ENCODE measurements at regions not wholly inside any gene's neighbourhood (a gene's known extent, or its start where the extent isn't known, plus 50 kb on each side); places are given as distances from the start of the nearest gene placed in this dataset.

- Histone ChIP-seq H3K36me3 (ENCODE audit: insufficient read depth, low read length) (no peaks in the 10 kb centered on the region), H3K4me2 (ENCODE audit: low read length) (no peak overlapping the region), H4K20me1 (ENCODE audit: insufficient read depth, low read length) (no peaks in the 10 kb centered on the region), H3K4me3 (ENCODE audit: insufficient read depth, low read depth, low read length) (no peak overlapping the region), H2AFZ (ENCODE audit: low read depth, low read length) (no peak overlapping the region), H3K9ac (ENCODE audit: low read length) (no peak overlapping the region), H3K27ac (ENCODE audit: low read depth, low read length) (no peak overlapping the region), H3K4me1 (ENCODE audit: insufficient read depth, low read length) (no peaks in the 10 kb centered on the region), H3K9me3 (ENCODE audit: insufficient read depth, low read depth, low read length) (no peaks in the 10 kb centered on the region), H3K27me3 (ENCODE audit: insufficient read depth, low read length) (no peaks in the 10 kb centered on the region), H3K79me2 (ENCODE audit: insufficient read depth, low read length) (no peaks in the 10 kb centered on the region)
- TF ChIP-seq EZH2 (IDR thresholded peaks at IDR 0.05; ENCODE audit: insufficient read depth, low read length) (no peak), CTCF (IDR thresholded peaks at IDR 0.05; ENCODE audit: insufficient read depth, low read depth, low read length) (no peak)
- FAIRE-seq (no peak), DNase-seq (ENCODE audit: low read depth) (no peak)
- H3K9me3 Mint-ChIP-seq (ENCODE audit: unreplicated experiment): no peaks in the 10 kb centered on the region
- no peaks in the 10 kb centered on the region for H3K36me3 Mint-ChIP-seq (ENCODE audit: low read depth, unreplicated experiment)
- H3K4me1 Mint-ChIP-seq (ENCODE audit: low read depth, unreplicated experiment): peaks cover 3% of the 10 kb centered on the region
- no peaks in the 10 kb centered on the region for H3K27me3 Mint-ChIP-seq (ENCODE audit: low read depth, unreplicated experiment)
- no peak overlapping the region for H3K4me3 Mint-ChIP-seq (ENCODE audit: unreplicated experiment)
- H3K27ac Mint-ChIP-seq (ENCODE audit: unreplicated experiment): no peak overlapping the region
Observed at GRCh38 chr1:90314533-90314932, 319.6 kb downstream of the ZNF326 start.

- no peaks in the 10 kb centered on the region for H3K4me1 ChIP-seq (ENCODE audit: insufficient read depth, low read length)
- peaks cover 3% of the 10 kb centered on the region for H3K4me1 Mint-ChIP-seq (ENCODE audit: low read depth, unreplicated experiment)
- no peak overlapping the region for H3K4me3 Mint-ChIP-seq (ENCODE audit: unreplicated experiment)
- no peaks in the 10 kb centered on the region for H3K9me3 ChIP-seq (ENCODE audit: insufficient read depth, low read depth, low read length)
- DNase-seq (ENCODE audit: low read depth): peak; percentile 18
- no peak overlapping the region for H3K9ac ChIP-seq (ENCODE audit: low read length)
- H2AFZ ChIP-seq (ENCODE audit: low read depth, low read length): no peak overlapping the region
- no peaks in the 10 kb centered on the region for H4K20me1 ChIP-seq (ENCODE audit: insufficient read depth, low read length)
- no peak overlapping the region for H3K4me2 ChIP-seq (ENCODE audit: low read length)
- H3K27me3 ChIP-seq (ENCODE audit: insufficient read depth, low read length): no peaks in the 10 kb centered on the region
- H3K36me3 Mint-ChIP-seq (ENCODE audit: low read depth, unreplicated experiment): no peaks in the 10 kb centered on the region
- H3K36me3 ChIP-seq (ENCODE audit: insufficient read depth, low read length): no peaks in the 10 kb centered on the region
- no peak for FAIRE-seq
- no peaks in the 10 kb centered on the region for H3K27me3 Mint-ChIP-seq (ENCODE audit: low read depth, unreplicated experiment)
- no peaks in the 10 kb centered on the region for H3K79me2 ChIP-seq (ENCODE audit: insufficient read depth, low read length)
- H3K27ac ChIP-seq (ENCODE audit: low read depth, low read length): no peak overlapping the region
- no peak overlapping the region for H3K4me3 ChIP-seq (ENCODE audit: insufficient read depth, low read depth, low read length)
- no peak overlapping the region for H3K27ac Mint-ChIP-seq (ENCODE audit: unreplicated experiment)
- no peaks in the 10 kb centered on the region for H3K9me3 Mint-ChIP-seq (ENCODE audit: unreplicated experiment)
- TF ChIP-seq CTCF (IDR thresholded peaks at IDR 0.05; ENCODE audit: insufficient read depth, low read depth, low read length) (no peak), EZH2 (IDR thresholded peaks at IDR 0.05; ENCODE audit: insufficient read depth, low read length) (no peak)
Observed at GRCh38 chr1:90313778-90314177, 318.9 kb downstream of the ZNF326 start.

DNA sequence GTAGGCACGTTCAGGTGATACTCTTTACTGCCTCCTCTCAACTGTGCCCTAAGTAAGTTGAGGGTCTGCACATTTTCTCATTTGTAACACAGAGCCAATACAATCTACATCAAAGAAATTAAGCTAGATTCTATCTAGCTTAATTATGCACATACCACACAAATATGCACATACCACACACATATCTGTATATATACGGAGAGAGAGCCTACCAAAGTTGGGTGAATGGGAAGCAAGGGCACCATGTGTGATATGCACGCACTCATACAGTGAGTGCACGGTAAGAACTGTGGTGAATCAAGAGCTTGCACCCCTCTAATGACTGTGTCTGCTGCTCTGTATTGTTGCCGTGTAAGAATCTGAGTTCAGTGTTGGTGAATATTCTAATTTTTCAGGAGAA, 314.9 kb downstream of the ZNF326 start:
- no peak for FAIRE-seq
- no peaks in the 10 kb centered on the region for H3K9me3 ChIP-seq (ENCODE audit: insufficient read depth, low read depth, low read length)
- H4K20me1 ChIP-seq (ENCODE audit: insufficient read depth, low read length): no peaks in the 10 kb centered on the region

More for the DNA sequence above, 314.9 kb downstream of the ZNF326 start:
- Mint-ChIP-seq H3K4me1 (ENCODE audit: low read depth, unreplicated experiment) (no peaks in the 10 kb centered on the region), H3K36me3 (ENCODE audit: low read depth, unreplicated experiment) (no peaks in the 10 kb centered on the region), H3K4me3 (ENCODE audit: unreplicated experiment) (no peak overlapping the region), H3K9me3 (ENCODE audit: unreplicated experiment) (peaks cover 1% of the 10 kb centered on the region), H3K27me3 (ENCODE audit: low read depth, unreplicated experiment) (no peaks in the 10 kb centered on the region), H3K27ac (ENCODE audit: unreplicated experiment) (no peak overlapping the region)
- Histone ChIP-seq H2AFZ (ENCODE audit: low read depth, low read length) (no peak overlapping the region), H3K36me3 (ENCODE audit: insufficient read depth, low read length) (no peaks in the 10 kb centered on the region), H3K79me2 (ENCODE audit: insufficient read depth, low read length) (no peaks in the 10 kb centered on the region), H3K4me1 (ENCODE audit: insufficient read depth, low read length) (no peaks in the 10 kb centered on the region), H3K27ac (ENCODE audit: low read depth, low read length) (no peak overlapping the region), H3K4me2 (ENCODE audit: low read length) (no peak overlapping the region), H3K27me3 (ENCODE audit: insufficient read depth, low read length) (no peaks in the 10 kb centered on the region), H3K9ac (ENCODE audit: low read length) (no peak overlapping the region), H3K4me3 (ENCODE audit: insufficient read depth, low read depth, low read length) (no peak overlapping the region)
- DNase-seq (ENCODE audit: low read depth): no peak
- TF ChIP-seq EZH2 (IDR thresholded peaks at IDR 0.05; ENCODE audit: insufficient read depth, low read length): no peak
- TF ChIP-seq CTCF (IDR thresholded peaks at IDR 0.05; ENCODE audit: insufficient read depth, low read depth, low read length): no peak
